ENCODE measurements at regions not wholly inside any gene's neighbourhood (a gene's known extent, or its start where the extent isn't known, plus 50 kb on each side); places are given as distances from the start of the nearest gene placed in this dataset.

- Histone ChIP-seq H4K91ac (ENCODE audit: insufficient read depth, low read depth, low read length) (no peak overlapping the region), H3K4me3 (ENCODE audit: insufficient read depth, low read depth, low read length) (no peak overlapping the region), H3K36me3 (ENCODE audit: control insufficient read depth, insufficient read depth, low read length) (no peaks in the 10 kb centered on the region), H3K9me1 (ENCODE audit: insufficient read depth, low read length) (no peaks in the 10 kb centered on the region), H3K9me3 (ENCODE audit: control insufficient read depth, insufficient read depth, low read length) (no peaks in the 10 kb centered on the region), H4K20me1 (ENCODE audit: insufficient read depth, low read length) (no peaks in the 10 kb centered on the region), H3K4ac (ENCODE audit: low read depth, low read length) (no peak overlapping the region), H3K27me3 (ENCODE audit: control insufficient read depth, insufficient read depth, low read length) (no peaks in the 10 kb centered on the region; the same call in 1 of the 2 replicates), H4K5ac (ENCODE audit: low read depth, low read length) (no peak overlapping the region), H2AK9ac (replicated peaks; ENCODE audit: low read depth, low read length, poor library complexity) (no peak overlapping the region), H3K4me1 (ENCODE audit: control insufficient read depth, insufficient read depth, low read length) (no peaks in the 10 kb centered on the region), H3K18ac (ENCODE audit: low read depth, low read length) (no peak overlapping the region), H3K9ac (ENCODE audit: low read depth, low read length) (no peak overlapping the region), H3K4me2 (ENCODE audit: low read depth, low read length) (no peak overlapping the region), H2BK120ac (ENCODE audit: low read depth, low read length) (no peak overlapping the region), H2AK5ac (ENCODE audit: low read depth, low read length) (no peak overlapping the region), H2BK5ac (ENCODE audit: low read depth, low read length, poor library complexity, severe bottlenecking) (no peak overlapping the region), H2AFZ (replicated peaks; ENCODE audit: low read length, poor library complexity) (no peak overlapping the region), H3K79me1 (ENCODE audit: low read depth in 1 of 2, low read length in 2 of 2) (no peaks in the 10 kb centered on the region), H3K27ac (ENCODE audit: insufficient read depth, low read length) (no peak overlapping the region), H2BK20ac (ENCODE audit: low read depth, low read length) (no peak overlapping the region), H2BK15ac (ENCODE audit: low read depth, low read length) (no peak overlapping the region), H3K23ac (ENCODE audit: low read depth, low read length) (no peak overlapping the region), H3K14ac (replicated peaks; ENCODE audit: low read depth, low read length) (no peak overlapping the region), H4K8ac (ENCODE audit: low read depth in 2 of 2, low read length in 2 of 2) (no peak overlapping the region), H3K56ac (ENCODE audit: extremely low read depth, insufficient read depth, low read length) (no peak overlapping the region)
- CTCF ChIA-PET, result interaction anchor here (1.0 kb wide), 1 partner anchor 14 kb away, joined by 3 read pairs; no protein-coding TSS in a partner anchor
- ATAC-seq (ENCODE audit: low read depth), result no peak
- BruUV-seq (replicated peaks), result no TSS peak
- POLR2A ChIA-PET (ENCODE audit: unreplicated experiment), result no interaction called here
- in situ Hi-C loops (cut with MboI; ENCODE audit: low sequenced_read_pairs), result loop anchor here (5.0 kb wide), 1 partner anchor 690 kb away; no protein-coding TSS in a partner anchor
- TF ChIP-seq RFX5 (IDR thresholded peaks at IDR 0.05; ENCODE audit: low read depth, low read length), result no peak
- TF ChIP-seq RAD21 (IDR thresholded peaks at IDR 0.05; ENCODE audit: low read length), result no peak
- TF ChIP-seq MAFK (IDR thresholded peaks at IDR 0.05; ENCODE audit: low read depth, low read length), result no peak
- TF ChIP-seq USF2 (IDR thresholded peaks at IDR 0.05; ENCODE audit: low read depth, low read length), result no peak
- TF ChIP-seq SMC3 (IDR thresholded peaks at IDR 0.05; ENCODE audit: low read depth, low read length), result no peak
- intact Hi-C loops (cut with micrococcal nuclease), result no loop called here
- WGBS, 2 experiments (ENCODE audit: extremely low coverage in 2 of 2, insufficient read length in 1 of 2), result no CpG with 5 or more reads among the region's 3 CpGs
- DNase-seq, result no peak
- dilution Hi-C loops (cut with HindIII; ENCODE audit: low sequenced_read_pairs, unreplicated experiment), result no loop called here
These were observed 70.2 kb upstream of the PDSS1 start for GRCh38 chr10:26627324-26627723.
